Thymus (tissue), 11 donors: ENCODE measurements at regions not wholly inside any gene's neighbourhood (a gene's known extent, or its start where the extent isn't known, plus 50 kb on each side); places are given as distances from the start of the nearest gene placed in this dataset.

ENCODE experiments used
- DNase-seq, 9 donors: peaks; one replicate each; pipeline ENCODE4 v3.0.0-alpha.2; 2013; ENCODE audit warnings: low spot score in 9 of 9, low read depth in 6 of 9, missing footprints in 1 of 9
- H3K27ac ChIP-seq, 2 donors: one replicate each; pipeline ENCODE4 v1.5.1; 2013; ENCODE audit warnings: control low read depth in 1 of 2, low read depth in 1 of 2, low read length in 1 of 2, mild to moderate bottlenecking in 1 of 2, moderate library complexity in 1 of 2
- H3K27me3 ChIP-seq, 2 donors: one replicate each; pipeline ENCODE4 v1.5.1; 2013; ENCODE audit warnings: low read length in 1 of 2; ENCODE audit not compliant: control insufficient read depth in 2 of 2, insufficient read depth in 1 of 2
- H3K36me3 ChIP-seq, 2 donors: one replicate each; pipeline ENCODE4 v1.5.1; 2013; ENCODE audit warnings: low read length in 1 of 2, mild to moderate bottlenecking in 1 of 2, moderate library complexity in 1 of 2; ENCODE audit not compliant: control insufficient read depth in 2 of 2, insufficient read depth in 2 of 2
- H3K4me1 ChIP-seq, 2 donors: one replicate each; pipeline ENCODE4 v1.5.1; 2013; ENCODE audit warnings: low read length in 2 of 2; ENCODE audit not compliant: control insufficient read depth in 2 of 2, insufficient read depth in 2 of 2
- H3K4me3 ChIP-seq, 2 donors: one replicate each; pipeline ENCODE4 v1.5.1; 2013; ENCODE audit warnings: low read length in 2 of 2, control low read depth in 1 of 2, mild to moderate bottlenecking in 1 of 2
- H3K9me3 ChIP-seq, 2 donors: one replicate each; pipeline ENCODE4 v1.5.1; 2013; ENCODE audit warnings: low read length in 1 of 2, mild to moderate bottlenecking in 1 of 2; ENCODE audit not compliant: control insufficient read depth in 2 of 2, insufficient read depth in 1 of 2
- WGBS: extraction: QIAGEN DNeasy Blood & Tissue Kit; methylation state at CpG from one replicate; pipeline ENCODE4 v1.1.7; 2013; 5-methylcytosine and 5-hydroxymethylcytosine counted together
- donor health status: healthy.

- Histone ChIP-seq H3K36me3 (no peaks in the 10 kb centered on the region), H3K27ac (no peak overlapping the region), H3K9me3 (no peaks in the 10 kb centered on the region), H3K4me3 (no peak overlapping the region), H3K4me1 (no peaks in the 10 kb centered on the region), H3K27me3 (no peaks in the 10 kb centered on the region)
- DNase-seq = no peak
Measured at GRCh38 chr3:180358179-180358578, 243.8 kb upstream of the TTC14 start.

- Histone ChIP-seq H3K4me1 (no peaks in the 10 kb centered on the region), H3K9me3 (no peaks in the 10 kb centered on the region), H3K36me3 (no peaks in the 10 kb centered on the region), H3K4me3 (no peak overlapping the region), H3K27ac (no peak overlapping the region), H3K27me3 (no peaks in the 10 kb centered on the region)
- DNase-seq = no peak
- WGBS = 95% methylated on average over 4 of the region's 4 CpGs
Measured at GRCh38 chr3:180359061-180359952, 242.7 kb upstream of the TTC14 start.

- no peak overlapping the region for H3K27ac ChIP-seq
- no peaks in the 10 kb centered on the region for H3K9me3 ChIP-seq
- H3K27me3 ChIP-seq = no peaks in the 10 kb centered on the region
- H3K4me1 ChIP-seq = no peaks in the 10 kb centered on the region
- no peak for DNase-seq
- no peaks in the 10 kb centered on the region for H3K36me3 ChIP-seq
- 70% methylated on average over 2 of the region's 2 CpGs for WGBS
- H3K4me3 ChIP-seq = no peak overlapping the region
Measured at GRCh38 chr3:180359953-180360279, 242.0 kb upstream of the TTC14 start.

- DNase-seq = no peak
- Histone ChIP-seq H3K9me3 (no peaks in the 10 kb centered on the region), H3K4me3 (no peak overlapping the region), H3K27ac (no peak overlapping the region), H3K27me3 (no peaks in the 10 kb centered on the region), H3K36me3 (no peaks in the 10 kb centered on the region), H3K4me1 (no peaks in the 10 kb centered on the region)
Measured at GRCh38 chr3:180362081-180362480, 239.9 kb upstream of the TTC14 start.

GRCh38 chr3:180375831-180376230, 226.1 kb upstream of the TTC14 start:
- no peaks in the 10 kb centered on the region for H3K4me1 ChIP-seq
- no peaks in the 10 kb centered on the region for H3K27me3 ChIP-seq
- no peak for DNase-seq
- no peak overlapping the region for H3K27ac ChIP-seq
- WGBS = 84% methylated on average over 3 of the region's 3 CpGs
- no peaks in the 10 kb centered on the region for H3K9me3 ChIP-seq
- H3K36me3 ChIP-seq = no peaks in the 10 kb centered on the region
- H3K4me3 ChIP-seq = no peak overlapping the region

DNA sequence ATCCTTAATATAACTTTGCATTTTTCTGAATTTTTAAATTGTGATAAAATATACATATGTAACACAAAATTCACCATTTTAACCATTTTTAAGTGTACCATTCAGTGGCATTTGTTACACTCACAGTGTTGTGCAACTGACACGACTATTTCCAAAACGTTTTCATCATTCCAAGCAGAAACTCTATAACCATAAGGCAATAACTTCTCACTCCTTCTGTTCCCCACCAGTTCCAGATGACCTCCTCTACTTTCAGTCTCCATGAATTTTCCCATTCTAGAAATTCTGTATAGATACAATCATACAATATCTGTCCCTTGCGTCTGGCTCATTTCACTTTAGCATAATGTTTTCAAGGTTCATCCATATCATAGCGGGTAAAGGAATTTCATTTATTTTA, 223.5 kb upstream of the TTC14 start:
- no peaks in the 10 kb centered on the region for H3K36me3 ChIP-seq
- 96% methylated on average over 4 of the region's 4 CpGs for WGBS
- H3K27ac ChIP-seq = no peak overlapping the region
- no peaks in the 10 kb centered on the region for H3K27me3 ChIP-seq
- no peak overlapping the region for H3K4me3 ChIP-seq
- no peak for DNase-seq
- H3K9me3 ChIP-seq = no peaks in the 10 kb centered on the region
- no peaks in the 10 kb centered on the region for H3K4me1 ChIP-seq

- 54% methylated on average over 2 of the region's 2 CpGs for WGBS
Measured at GRCh38 chr3:180382638-180383180, 219.3 kb upstream of the TTC14 start.

GRCh38 chr3:180383332-180384020, 218.5 kb upstream of the TTC14 start:
- Histone ChIP-seq H3K36me3 (no peaks in the 10 kb centered on the region), H3K27ac (no peak overlapping the region), H3K4me3 (no peak overlapping the region), H3K4me1 (no peaks in the 10 kb centered on the region), H3K9me3 (no peaks in the 10 kb centered on the region), H3K27me3 (no peaks in the 10 kb centered on the region)
- no peak for DNase-seq
- WGBS = 96% methylated on average over 2 of the region's 2 CpGs

More at GRCh38 chr3:180382638-180383180, 219.3 kb upstream of the TTC14 start:
- Histone ChIP-seq H3K4me3 (no peak overlapping the region), H3K9me3 (no peaks in the 10 kb centered on the region), H3K27ac (no peak overlapping the region), H3K36me3 (no peaks in the 10 kb centered on the region), H3K27me3 (no peaks in the 10 kb centered on the region), H3K4me1 (no peaks in the 10 kb centered on the region)
- no peak for DNase-seq

GRCh38 chr3:180390313-180390712, 211.7 kb upstream of the TTC14 start:
- H3K27ac ChIP-seq = no peak overlapping the region
- no peak overlapping the region for H3K4me3 ChIP-seq
- DNase-seq = no peak
- H3K9me3 ChIP-seq = no peaks in the 10 kb centered on the region
- H3K4me1 ChIP-seq = no peaks in the 10 kb centered on the region
- H3K36me3 ChIP-seq = no peaks in the 10 kb centered on the region
- no peaks in the 10 kb centered on the region for H3K27me3 ChIP-seq
